OCI-LY3 (cell line): ENCODE measurements at regions not wholly inside any gene's neighbourhood (a gene's known extent, or its start where the extent isn't known, plus 50 kb on each side); places are given as distances from the start of the nearest gene placed in this dataset.

Source experiments
- H2AFZ ChIP-seq: fragments of 200-600, 300-600 bp; shearing (Covaris generic); 2 replicates; pipeline ENCODE4 v1.6.0; 2014; ENCODE audit warnings: antibody characterized with exemption, low read depth, low read length
- H3K27ac ChIP-seq: fragments of 200-600, 300-600 bp; sonication (generic); 2 replicates; pipeline ENCODE4 v1.5.1; 2014; ENCODE audit warnings: mild to moderate bottlenecking, low read length, moderate library complexity, mixed read lengths
- H3K27me3 ChIP-seq: fragments of 200-600, 300-600 bp; sonication (generic); 2 replicates; pipeline ENCODE4 v1.6.1; 2014; ENCODE audit warnings: low read depth, low read length, mixed read lengths
- H3K36me3 ChIP-seq: fragments of 200-600, 300-600 bp; sonication (generic); replicated peaks from 2 replicates; pipeline ENCODE3; 2014; ENCODE audit warnings: low read depth, low read length, mixed read lengths
- H3K4me1 ChIP-seq: fragments of 300-600, 200-600 bp; sonication (generic); 2 replicates; pipeline ENCODE4 v1.6.1; 2014; ENCODE audit warnings: low read length, mixed read lengths
- H3K4me2 ChIP-seq: fragments of 200-600, 300-600 bp; sonication (generic); 2 replicates; pipeline ENCODE4 v1.6.1; 2014; ENCODE audit warnings: low read length, mixed read lengths
- H3K4me3 ChIP-seq: fragments of 300-600, 200-600 bp; sonication (generic); 2 replicates; pipeline ENCODE4 v1.5.1; 2014; ENCODE audit warnings: antibody characterized with exemption, mild to moderate bottlenecking, low read length, moderate library complexity
- H3K79me2 ChIP-seq: fragments of 300-600, 200-600 bp; shearing (Covaris generic); 2 replicates; pipeline ENCODE4 v1.6.1; 2014; ENCODE audit warnings: mild to moderate bottlenecking, low read length, mixed read lengths
- H3K9ac ChIP-seq: fragments of 300-600, 200-600 bp; shearing (Covaris generic); 2 replicates; pipeline ENCODE4 v1.6.0; 2014; ENCODE audit warnings: mild to moderate bottlenecking, low read length, moderate library complexity
- H3K9me3 ChIP-seq: fragments of 200-600, 300-600 bp; shearing (Covaris generic); 2 replicates; pipeline ENCODE4 v1.6.1; 2014; ENCODE audit warnings: low read length, mixed read lengths; ENCODE audit not compliant: insufficient read depth
- H4K20me1 ChIP-seq: fragments of 200-600, 300-600 bp; sonication (generic); 2 replicates; pipeline ENCODE4 v1.6.1; 2016; ENCODE audit warnings: low read length, mixed read lengths; ENCODE audit not compliant: insufficient read depth
- EZH2phosphoT487 ChIP-seq: fragments of 200-600 bp; shearing (Covaris generic); IDR thresholded peaks from 2 replicates; pipeline ENCODE4 v1.6.1; 2018; ENCODE audit warnings: antibody characterized with exemption, mixed run types, low read depth
- TF ChIP-seq, protein P1 (sequence below): fragments of 200-600, 300-600 bp; sonication (generic); IDR thresholded peaks from 2 replicates; pipeline ENCODE4 v1.5.1; 2014; ENCODE audit warnings: antibody characterized with exemption, low read length, low read depth

DNA sequence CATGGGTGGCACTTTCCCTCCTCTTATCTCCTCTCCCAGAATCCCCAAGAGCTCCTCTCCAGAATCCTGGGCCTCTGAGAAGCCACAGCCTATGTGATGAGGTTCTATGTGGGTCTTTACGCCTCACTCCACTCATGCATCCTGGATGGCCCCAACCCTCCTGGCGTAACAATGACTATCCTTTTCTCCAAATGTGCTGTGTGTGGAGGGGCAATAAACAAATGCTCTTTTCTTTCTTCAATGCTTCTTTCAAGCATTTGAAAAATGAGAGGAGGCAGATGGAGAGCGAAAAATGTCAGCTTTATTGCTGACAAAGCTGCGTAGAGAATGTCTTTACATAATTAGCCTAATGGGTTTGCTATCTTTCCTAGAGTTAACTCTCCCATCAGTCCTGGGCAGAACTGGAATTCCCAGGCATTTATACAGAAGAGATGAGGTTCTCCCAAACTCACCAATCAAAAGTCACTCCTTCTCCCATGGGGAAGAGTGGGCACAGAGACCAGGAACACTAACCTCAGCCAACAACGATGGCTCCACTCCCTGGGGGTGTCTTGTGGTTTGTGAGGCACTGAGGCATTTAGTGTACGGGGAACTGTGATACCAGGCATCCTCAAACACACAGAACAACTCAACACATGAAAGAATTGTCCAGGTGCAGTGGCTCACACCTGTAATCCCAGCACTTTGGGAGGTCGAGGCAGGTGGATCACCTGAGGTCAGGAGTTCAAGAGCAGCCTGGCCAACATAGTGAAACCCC is 118.9 kb upstream of the SLC34A2 start:
- Histone ChIP-seq H3K27ac (no peak overlapping the region), H4K20me1 (no peaks in the 10 kb centered on the region), H3K27me3 (peaks cover 52% of the 10 kb centered on the region), H2AFZ (no peak overlapping the region), H3K4me1 (peaks cover 17% of the 10 kb centered on the region), H3K4me2 (no peak overlapping the region), H3K9me3 (no peaks in the 10 kb centered on the region), H3K79me2 (no peaks in the 10 kb centered on the region), H3K9ac (no peak overlapping the region), H3K4me3 (no peak overlapping the region), H3K36me3 (no peaks in the 10 kb centered on the region)
- TF ChIP-seq, protein P1, sequence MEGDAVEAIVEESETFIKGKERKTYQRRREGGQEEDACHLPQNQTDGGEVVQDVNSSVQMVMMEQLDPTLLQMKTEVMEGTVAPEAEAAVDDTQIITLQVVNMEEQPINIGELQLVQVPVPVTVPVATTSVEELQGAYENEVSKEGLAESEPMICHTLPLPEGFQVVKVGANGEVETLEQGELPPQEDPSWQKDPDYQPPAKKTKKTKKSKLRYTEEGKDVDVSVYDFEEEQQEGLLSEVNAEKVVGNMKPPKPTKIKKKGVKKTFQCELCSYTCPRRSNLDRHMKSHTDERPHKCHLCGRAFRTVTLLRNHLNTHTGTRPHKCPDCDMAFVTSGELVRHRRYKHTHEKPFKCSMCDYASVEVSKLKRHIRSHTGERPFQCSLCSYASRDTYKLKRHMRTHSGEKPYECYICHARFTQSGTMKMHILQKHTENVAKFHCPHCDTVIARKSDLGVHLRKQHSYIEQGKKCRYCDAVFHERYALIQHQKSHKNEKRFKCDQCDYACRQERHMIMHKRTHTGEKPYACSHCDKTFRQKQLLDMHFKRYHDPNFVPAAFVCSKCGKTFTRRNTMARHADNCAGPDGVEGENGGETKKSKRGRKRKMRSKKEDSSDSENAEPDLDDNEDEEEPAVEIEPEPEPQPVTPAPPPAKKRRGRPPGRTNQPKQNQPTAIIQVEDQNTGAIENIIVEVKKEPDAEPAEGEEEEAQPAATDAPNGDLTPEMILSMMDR = no peak
- no peak for TF ChIP-seq EZH2phosphoT487

DNA sequence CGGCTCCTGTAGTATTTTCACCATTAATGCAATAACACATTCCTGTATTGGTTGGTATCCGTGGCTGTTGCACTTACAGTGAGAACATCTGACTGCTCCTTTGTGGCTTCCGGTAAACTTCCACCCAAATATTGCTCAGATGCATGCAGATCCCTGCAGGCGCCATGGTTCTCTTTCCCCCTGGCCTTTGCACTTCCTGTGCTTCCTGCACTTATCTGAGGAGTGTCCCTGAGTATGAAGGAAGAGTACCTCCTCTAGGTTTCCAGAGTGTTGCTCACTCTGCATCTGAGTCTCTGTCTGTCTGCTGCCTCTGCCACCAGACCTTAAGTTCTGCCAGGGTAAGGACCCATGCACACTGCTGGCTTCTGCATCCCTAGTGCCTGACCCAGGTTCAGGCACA is 117.2 kb upstream of the SLC34A2 start:
- H3K36me3 ChIP-seq = no peaks in the 10 kb centered on the region
- TF ChIP-seq, protein P1 = no peak
- TF ChIP-seq EZH2phosphoT487 = no peak
- no peaks in the 10 kb centered on the region for H3K79me2 ChIP-seq
- no peak overlapping the region for H3K4me2 ChIP-seq
- H3K9ac ChIP-seq = no peak overlapping the region
- H3K27ac ChIP-seq = no peak overlapping the region
- peaks cover 49% of the 10 kb centered on the region for H3K27me3 ChIP-seq
- H4K20me1 ChIP-seq = no peaks in the 10 kb centered on the region
- H2AFZ ChIP-seq = no peak overlapping the region
- H3K4me3 ChIP-seq = no peak overlapping the region
- no peaks in the 10 kb centered on the region for H3K9me3 ChIP-seq
- H3K4me1 ChIP-seq = peaks cover 17% of the 10 kb centered on the region

DNA sequence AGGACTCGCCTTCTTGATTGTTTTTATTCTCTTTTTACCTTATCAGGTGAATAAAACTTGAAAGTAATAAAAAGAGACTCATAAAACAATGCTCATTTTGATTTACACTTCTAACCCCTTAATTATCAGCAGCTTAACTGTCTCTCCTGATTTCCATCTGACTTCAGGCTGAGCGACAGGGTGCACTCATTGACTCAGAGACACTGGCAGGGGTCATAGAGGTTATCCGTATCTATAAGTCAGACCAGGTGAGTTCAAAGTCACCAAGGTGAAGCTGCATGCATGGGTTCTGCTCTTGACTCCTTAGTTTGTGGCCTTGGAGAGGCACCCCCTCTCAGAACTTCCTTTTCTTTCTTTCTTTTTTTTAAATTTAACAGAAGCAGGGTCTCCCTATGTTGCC is 116.4 kb upstream of the SLC34A2 start:
- Histone ChIP-seq H3K27me3 (peaks cover 50% of the 10 kb centered on the region), H3K36me3 (no peaks in the 10 kb centered on the region), H3K9me3 (no peaks in the 10 kb centered on the region), H3K27ac (no peak overlapping the region), H2AFZ (no peak overlapping the region), H3K9ac (no peak overlapping the region), H3K4me3 (no peak overlapping the region), H4K20me1 (no peaks in the 10 kb centered on the region), H3K4me1 (peaks cover 17% of the 10 kb centered on the region), H3K4me2 (no peak overlapping the region), H3K79me2 (no peaks in the 10 kb centered on the region)
- TF ChIP-seq, protein P1 = no peak
- no peak for TF ChIP-seq EZH2phosphoT487

DNA sequence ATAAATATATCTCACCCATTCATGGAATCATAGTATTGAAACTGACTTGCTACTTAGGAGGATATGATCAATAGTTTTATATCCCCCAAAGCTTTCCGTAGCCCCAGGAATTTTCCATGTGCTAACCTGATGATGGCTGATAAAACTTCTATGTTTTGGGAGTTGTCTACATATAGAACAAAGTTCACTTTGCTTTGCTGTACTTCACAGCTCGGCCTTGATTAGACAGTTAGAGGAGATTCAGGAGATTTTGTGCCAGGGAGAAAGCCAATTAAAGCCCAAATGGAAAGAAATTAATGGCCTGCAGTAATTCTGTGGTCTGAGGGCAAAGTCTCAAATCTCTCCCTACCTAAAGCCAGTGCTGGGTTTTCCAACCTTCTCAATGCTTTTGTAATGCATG is 114.9 kb upstream of the SLC34A2 start:
- Histone ChIP-seq H2AFZ (no peak overlapping the region), H3K36me3 (no peaks in the 10 kb centered on the region), H3K79me2 (no peaks in the 10 kb centered on the region), H3K9ac (no peak overlapping the region), H3K27ac (no peak overlapping the region), H4K20me1 (no peaks in the 10 kb centered on the region), H3K4me3 (no peak overlapping the region), H3K9me3 (no peaks in the 10 kb centered on the region), H3K4me1 (peaks cover 13% of the 10 kb centered on the region), H3K4me2 (no peak overlapping the region), H3K27me3 (peaks cover 42% of the 10 kb centered on the region)
- TF ChIP-seq, protein P1 = no peak
- TF ChIP-seq EZH2phosphoT487 = no peak
